SH-SY5Y (cell line): ENCODE measurements at regions not wholly inside any gene's neighbourhood (a gene's known extent, or its start where the extent isn't known, plus 50 kb on each side); places are given as distances from the start of the nearest gene placed in this dataset.

ENCODE experiments used
- GATA2 ChIP-seq: IDR thresholded peaks from 2 replicates; pipeline ENCODE4 v1.6.1; 2011; ENCODE audit warnings: mild to moderate bottlenecking, low read depth, low read length
- GATA3 ChIP-seq: IDR thresholded peaks from 2 replicates; pipeline ENCODE4 v1.6.1; 2011; ENCODE audit warnings: low read depth, mild to moderate bottlenecking, low read length, moderate library complexity

DNA sequence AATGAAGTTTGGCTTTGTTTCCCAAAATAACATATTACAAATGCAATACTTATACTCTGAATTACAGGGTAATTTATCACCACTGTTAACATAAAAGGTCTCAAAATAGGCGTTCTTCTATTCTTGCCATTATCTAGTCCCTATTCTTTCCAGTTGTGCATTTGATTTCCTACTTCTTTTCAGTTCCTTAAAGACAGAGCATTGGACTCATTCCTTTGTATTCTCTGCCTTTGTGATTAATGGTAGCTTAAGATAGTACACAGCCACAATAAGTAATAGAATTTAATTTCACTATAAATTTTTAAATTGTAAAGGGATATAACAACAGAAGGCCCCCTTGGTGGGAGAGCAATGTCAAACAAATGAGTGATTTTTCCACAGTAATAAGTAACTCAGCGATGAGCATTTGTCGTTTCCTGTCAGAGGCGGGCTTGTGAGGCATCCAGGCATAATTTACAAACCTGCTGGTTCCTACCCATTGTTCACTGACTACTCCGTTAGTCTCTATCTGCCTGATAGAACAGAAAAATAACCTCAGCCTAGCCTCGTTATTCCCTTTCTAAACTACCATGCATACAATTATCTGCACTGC lies 456.6 kb upstream of the REG3G start:
- no peak for TF ChIP-seq GATA3
- no peak for TF ChIP-seq GATA2
